ENCODE measurements at regions not wholly inside any gene's neighbourhood (a gene's known extent, or its start where the extent isn't known, plus 50 kb on each side); places are given as distances from the start of the nearest gene placed in this dataset.

- DNase-seq (ENCODE audit: low spot score) = no peak
These were observed 430.6 kb downstream of the ZNF608 start for GRCh38 chr5:124315741-124316415.

- DNase-seq (ENCODE audit: low spot score) = no peak
These were observed 436.0 kb downstream of the ZNF608 start for GRCh38 chr5:124310453-124310852.

- no peak for DNase-seq (ENCODE audit: low spot score)
These were observed 437.0 kb downstream of the ZNF608 start for GRCh38 chr5:124309241-124309980.

- DNase-seq (ENCODE audit: low spot score) = no peak
These were observed 443.1 kb downstream of the ZNF608 start for GRCh38 chr5:124303366-124303765.

GRCh38 chr5:124302533-124302932 lies 443.9 kb downstream of the ZNF608 start:
- no peak for DNase-seq (ENCODE audit: low spot score)

GRCh38 chr5:124301850-124302249 lies 444.6 kb downstream of the ZNF608 start:
- DNase-seq (ENCODE audit: low spot score) = no peak

GRCh38 chr5:124300815-124301621 lies 445.4 kb downstream of the ZNF608 start:
- DNase-seq (ENCODE audit: low spot score) = no peak

GRCh38 chr5:124297826-124298225 lies 448.6 kb downstream of the ZNF608 start:
- no peak for DNase-seq (ENCODE audit: low spot score)

- DNase-seq (ENCODE audit: low spot score) = no peak
These were observed 454.1 kb downstream of the ZNF608 start for GRCh38 chr5:124292322-124292855.

GRCh38 chr5:124289641-124290311 lies 456.7 kb downstream of the ZNF608 start:
- DNase-seq (ENCODE audit: low spot score) = peak; percentile 9

- DNase-seq (ENCODE audit: low spot score) = no peak
These were observed 457.3 kb downstream of the ZNF608 start for GRCh38 chr5:124289130-124289529.

- no peak for DNase-seq (ENCODE audit: low spot score)
These were observed 458.6 kb downstream of the ZNF608 start for GRCh38 chr5:124287813-124288212.

- DNase-seq (ENCODE audit: low spot score) = no peak
These were observed 460.7 kb downstream of the ZNF608 start for GRCh38 chr5:124285733-124286132.

- DNase-seq (ENCODE audit: low spot score) = no peak
These were observed 461.4 kb downstream of the ZNF608 start for GRCh38 chr5:124285071-124285470.

GRCh38 chr5:124283031-124283430 lies 463.4 kb downstream of the ZNF608 start:
- no peak for DNase-seq (ENCODE audit: low spot score)

GRCh38 chr5:124280079-124280478 lies 466.4 kb downstream of the ZNF608 start:
- no peak for DNase-seq (ENCODE audit: low spot score)

GRCh38 chr5:124279146-124279876 lies 467.1 kb downstream of the ZNF608 start:
- no peak for DNase-seq (ENCODE audit: low spot score)

- no peak for DNase-seq (ENCODE audit: low spot score)
These were observed 467.8 kb downstream of the ZNF608 start for GRCh38 chr5:124278636-124279035.

- DNase-seq (ENCODE audit: low spot score) = no peak
These were observed 468.5 kb downstream of the ZNF608 start for GRCh38 chr5:124277767-124278545.

- no peak for DNase-seq (ENCODE audit: low spot score)
These were observed 470.3 kb downstream of the ZNF608 start for GRCh38 chr5:124276166-124276565.
